ENCODE measurements at regions not wholly inside any gene's neighbourhood (a gene's known extent, or its start where the extent isn't known, plus 50 kb on each side); places are given as distances from the start of the nearest gene placed in this dataset.

DNA sequence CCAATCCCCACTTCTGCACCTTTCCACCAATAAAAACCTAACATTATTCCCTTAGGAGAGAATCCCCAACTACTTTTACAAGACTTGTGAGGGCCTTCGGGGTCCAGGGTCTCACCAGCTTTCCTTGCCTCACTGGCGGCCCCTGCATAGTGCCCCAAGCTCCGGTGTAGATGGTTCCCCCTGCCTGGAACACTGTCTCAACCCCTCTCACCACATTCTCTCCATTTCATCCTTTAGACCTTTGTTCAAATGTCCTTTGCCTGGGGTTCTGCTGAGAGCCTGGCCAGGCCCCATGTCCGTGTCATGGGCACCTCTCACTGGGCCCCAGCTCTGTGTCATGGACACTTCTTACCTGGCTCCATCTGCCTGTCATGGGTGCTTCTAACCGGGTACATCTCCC, 64.5 kb upstream of the SORCS3 start:
- no peaks in the 10 kb centered on the region for H3K4me1 ChIP-seq (ENCODE audit: control insufficient read depth, insufficient read depth, low read length)
- H3K4me3 ChIP-seq (ENCODE audit: low read depth, low read length): no peak overlapping the region
- ChIA-PET CTCF (no interaction called here), POLR2A (no interaction called here)
- no peak overlapping the region for H3K27ac ChIP-seq (ENCODE audit: extremely low read depth, low read depth, low read length)
- no peaks in the 10 kb centered on the region for H3K9me3 ChIP-seq (ENCODE audit: control insufficient read depth, insufficient read depth, low read depth, low read length)
- no peak for TF ChIP-seq SCRT1 (tag by site-specific recombination; IDR thresholded peaks at IDR 0.05; ENCODE audit: borderline replicate concordance)
- TF ChIP-seq MEIS1 (CRISPR knock-in tag; IDR thresholded peaks at IDR 0.05; ENCODE audit: borderline replicate concordance): no peak
- H3K36me3 ChIP-seq (ENCODE audit: control insufficient read depth in 2 of 2, insufficient read depth in 1 of 2, low read length in 2 of 2): no peaks in the 10 kb centered on the region

DNA sequence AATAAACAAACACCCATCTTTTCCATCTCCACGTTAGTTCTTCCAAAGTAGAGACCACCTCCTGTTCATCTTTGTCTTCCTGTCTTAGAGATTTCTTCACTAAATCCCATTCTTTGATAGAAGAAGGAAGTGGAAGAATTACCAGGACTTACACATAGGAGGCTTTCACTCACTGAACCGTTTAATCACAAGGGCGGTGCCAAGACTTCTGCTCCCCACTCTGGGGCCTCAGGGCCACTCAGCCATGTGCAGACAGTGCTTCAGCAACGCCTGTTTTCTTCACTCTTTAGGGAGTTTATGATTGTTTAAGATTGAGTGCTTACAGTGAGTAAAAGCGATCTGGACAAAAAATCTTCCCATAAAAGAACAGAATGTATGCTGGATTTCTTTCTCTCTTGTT, 63.9 kb upstream of the SORCS3 start:
- Histone ChIP-seq H3K4me3 (ENCODE audit: low read depth, low read length) (no peak overlapping the region), H3K36me3 (ENCODE audit: control insufficient read depth in 2 of 2, insufficient read depth in 1 of 2, low read length in 2 of 2) (no peaks in the 10 kb centered on the region), H3K27ac (ENCODE audit: extremely low read depth, low read depth, low read length) (no peak overlapping the region), H3K9me3 (ENCODE audit: control insufficient read depth, insufficient read depth, low read depth, low read length) (no peaks in the 10 kb centered on the region), H3K4me1 (ENCODE audit: control insufficient read depth, insufficient read depth, low read length) (no peaks in the 10 kb centered on the region)
- TF ChIP-seq ZNF114 (tag by site-specific recombination; IDR thresholded peaks at IDR 0.05) (no peak), MYNN (tag by site-specific recombination; IDR thresholded peaks at IDR 0.05; ENCODE audit: borderline replicate concordance) (no peak), ZNF391 (tag by site-specific recombination; IDR thresholded peaks at IDR 0.05; ENCODE audit: borderline replicate concordance, low read depth) (no peak)
- ChIA-PET CTCF (no interaction called here), POLR2A (no interaction called here)

- CTCF ChIA-PET: interaction anchor here (0.6 to 3.4 kb wide), 5 partner anchors 9 to 172 kb away, joined by 3 to 26 read pairs (median 5); no protein-coding TSS in a partner anchor
- no peaks in the 10 kb centered on the region for H3K4me1 ChIP-seq (ENCODE audit: control insufficient read depth, insufficient read depth, low read length)
These were observed 63.1 kb upstream of the SORCS3 start for GRCh38 chr10:104577861-104578521.

DNA sequence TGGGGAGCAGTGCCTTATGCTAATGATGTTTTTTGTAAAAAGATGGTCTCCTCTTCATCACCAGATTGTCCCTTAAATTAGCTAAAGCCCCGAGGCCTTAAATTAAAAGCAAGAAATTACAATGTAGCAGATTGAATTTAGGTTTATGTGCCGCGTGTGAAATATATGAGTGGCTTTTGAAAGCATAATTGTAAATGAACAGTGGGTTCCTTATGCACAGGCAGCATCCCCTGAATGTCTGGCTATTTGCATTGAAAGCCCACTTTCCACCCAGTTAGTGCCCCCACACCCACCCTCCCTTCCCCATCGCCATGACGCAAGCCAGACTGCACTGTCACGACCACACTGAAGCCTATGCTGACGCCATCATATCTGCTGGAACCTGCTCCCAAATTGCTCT, 62.4 kb upstream of the SORCS3 start:
- no peaks in the 10 kb centered on the region for H3K36me3 ChIP-seq (ENCODE audit: control insufficient read depth in 2 of 2, insufficient read depth in 1 of 2, low read length in 2 of 2)
- no peak overlapping the region for H3K4me3 ChIP-seq (ENCODE audit: low read depth, low read length)
- CTCF ChIA-PET: interaction anchor here (0.5 to 3.4 kb wide), 7 partner anchors 9 to 805 kb away, joined by 3 to 26 read pairs (median 5); no protein-coding TSS in a partner anchor
- POLR2A ChIA-PET: no interaction called here
- TF ChIP-seq SETDB1 (IDR thresholded peaks at IDR 0.05; ENCODE audit: insufficient read length, low read length) (no peak), ZNF776 (tag by site-specific recombination; IDR thresholded peaks at IDR 0.05; ENCODE audit: borderline replicate concordance) (no peak), ZFP3 (tag by site-specific recombination; IDR thresholded peaks at IDR 0.05; ENCODE audit: low read depth) (no peak), ZNF274 (IDR thresholded peaks at IDR 0.05; ENCODE audit: low read length) (no peak), ZNF274 (tag by site-specific recombination; IDR thresholded peaks at IDR 0.05; ENCODE audit: borderline replicate concordance) (no peak), ZXDB (tag by site-specific recombination; IDR thresholded peaks at IDR 0.05) (no peak), HOXD13 (CRISPR knock-in tag; IDR thresholded peaks at IDR 0.05; ENCODE audit: borderline replicate concordance) (no peak), SP2 (tag by site-specific recombination; IDR thresholded peaks at IDR 0.05) (no peak), ZNF558 (tag by site-specific recombination; IDR thresholded peaks at IDR 0.05) (no peak), ZNF174 (tag by site-specific recombination; IDR thresholded peaks at IDR 0.05) (no peak), PRDM4 (tag by site-specific recombination; IDR thresholded peaks at IDR 0.05) (no peak)
- TF ChIP-seq, protein P1, sequence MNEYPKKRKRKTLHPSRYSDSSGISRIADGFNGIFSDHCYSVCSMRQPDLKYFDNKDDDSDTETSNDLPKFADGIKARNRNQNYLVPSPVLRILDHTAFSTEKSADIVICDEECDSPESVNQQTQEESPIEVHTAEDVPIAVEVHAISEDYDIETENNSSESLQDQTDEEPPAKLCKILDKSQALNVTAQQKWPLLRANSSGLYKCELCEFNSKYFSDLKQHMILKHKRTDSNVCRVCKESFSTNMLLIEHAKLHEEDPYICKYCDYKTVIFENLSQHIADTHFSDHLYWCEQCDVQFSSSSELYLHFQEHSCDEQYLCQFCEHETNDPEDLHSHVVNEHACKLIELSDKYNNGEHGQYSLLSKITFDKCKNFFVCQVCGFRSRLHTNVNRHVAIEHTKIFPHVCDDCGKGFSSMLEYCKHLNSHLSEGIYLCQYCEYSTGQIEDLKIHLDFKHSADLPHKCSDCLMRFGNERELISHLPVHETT (tag by site-specific recombination; IDR thresholded peaks at IDR 0.05): no peak
- H3K27ac ChIP-seq (ENCODE audit: extremely low read depth, low read depth, low read length): no peak overlapping the region
- H3K9me3 ChIP-seq (ENCODE audit: control insufficient read depth, insufficient read depth, low read depth, low read length): no peaks in the 10 kb centered on the region
- H3K4me1 ChIP-seq (ENCODE audit: control insufficient read depth, insufficient read depth, low read length): no peaks in the 10 kb centered on the region

More at GRCh38 chr10:104577861-104578521, 63.1 kb upstream of the SORCS3 start:
- POLR2A ChIA-PET: no interaction called here
- TF ChIP-seq ZBTB17 (tag by site-specific recombination; IDR thresholded peaks at IDR 0.05) (peak; percentile 57), ZNF560 (tag by site-specific recombination; IDR thresholded peaks at IDR 0.05; ENCODE audit: borderline replicate concordance) (no peak), ZNF394 (tag by site-specific recombination; IDR thresholded peaks at IDR 0.05; ENCODE audit: borderline replicate concordance) (no peak), ZNF157 (tag by site-specific recombination; IDR thresholded peaks at IDR 0.05) (no peak), ZNF169 (tag by site-specific recombination; IDR thresholded peaks at IDR 0.05) (no peak)
- TF ChIP-seq, protein P2, sequence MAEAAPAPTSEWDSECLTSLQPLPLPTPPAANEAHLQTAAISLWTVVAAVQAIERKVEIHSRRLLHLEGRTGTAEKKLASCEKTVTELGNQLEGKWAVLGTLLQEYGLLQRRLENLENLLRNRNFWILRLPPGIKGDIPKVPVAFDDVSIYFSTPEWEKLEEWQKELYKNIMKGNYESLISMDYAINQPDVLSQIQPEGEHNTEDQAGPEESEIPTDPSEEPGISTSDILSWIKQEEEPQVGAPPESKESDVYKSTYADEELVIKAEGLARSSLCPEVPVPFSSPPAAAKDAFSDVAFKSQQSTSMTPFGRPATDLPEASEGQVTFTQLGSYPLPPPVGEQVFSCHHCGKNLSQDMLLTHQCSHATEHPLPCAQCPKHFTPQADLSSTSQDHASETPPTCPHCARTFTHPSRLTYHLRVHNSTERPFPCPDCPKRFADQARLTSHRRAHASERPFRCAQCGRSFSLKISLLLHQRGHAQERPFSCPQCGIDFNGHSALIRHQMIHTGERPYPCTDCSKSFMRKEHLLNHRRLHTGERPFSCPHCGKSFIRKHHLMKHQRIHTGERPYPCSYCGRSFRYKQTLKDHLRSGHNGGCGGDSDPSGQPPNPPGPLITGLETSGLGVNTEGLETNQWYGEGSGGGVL (tag by site-specific recombination; IDR thresholded peaks at IDR 0.05): no peak
- Histone ChIP-seq H3K4me3 (ENCODE audit: low read depth, low read length) (no peak overlapping the region), H3K9me3 (ENCODE audit: control insufficient read depth, insufficient read depth, low read depth, low read length) (no peaks in the 10 kb centered on the region), H3K27ac (ENCODE audit: extremely low read depth, low read depth, low read length) (no peak overlapping the region), H3K36me3 (ENCODE audit: control insufficient read depth in 2 of 2, insufficient read depth in 1 of 2, low read length in 2 of 2) (no peaks in the 10 kb centered on the region)
